HG03432 (cell line): ENCODE measurements at regions not wholly inside any gene's neighbourhood (a gene's known extent, or its start where the extent isn't known, plus 50 kb on each side); places are given as distances from the start of the nearest gene placed in this dataset.

Experiments used
- ATAC-seq: cut with Tn5 transposase; IDR thresholded peaks from one replicate; pipeline ENCODE4 v1.9.1; 2021; ENCODE audit warnings: mild to moderate bottlenecking, moderate library complexity; ENCODE audit not compliant: unreplicated experiment

- no peak for ATAC-seq
Measured at GRCh38 chr4:14280567-14280966, 653.0 kb upstream of the BOD1L1 start.

GRCh38 chr4:14284578-14284977 lies 657.1 kb upstream of the BOD1L1 start:
- no peak for ATAC-seq

GRCh38 chr4:14289708-14290107 lies 662.2 kb upstream of the BOD1L1 start:
- ATAC-seq, result no peak

GRCh38 chr4:14293582-14293981 lies 666.1 kb upstream of the BOD1L1 start:
- no peak for ATAC-seq

GRCh38 chr4:14294611-14295010 lies 667.1 kb upstream of the BOD1L1 start:
- ATAC-seq, result no peak

- ATAC-seq, result no peak
Measured at GRCh38 chr4:14299166-14299565, 671.6 kb upstream of the BOD1L1 start.

- no peak for ATAC-seq
Measured at GRCh38 chr4:14302021-14302420, 674.5 kb upstream of the BOD1L1 start.

- ATAC-seq, result no peak
Measured at GRCh38 chr4:14303856-14304255, 676.3 kb upstream of the BOD1L1 start.

- no peak for ATAC-seq
Measured at GRCh38 chr4:14308229-14308651, 680.7 kb upstream of the BOD1L1 start.

GRCh38 chr4:14309431-14309830 lies 681.9 kb upstream of the BOD1L1 start:
- ATAC-seq, result no peak

GRCh38 chr4:14313757-14314156 lies 686.2 kb upstream of the BOD1L1 start:
- ATAC-seq, result no peak

GRCh38 chr4:14315129-14315528 lies 687.2 kb upstream of the CPEB2 start:
- peak; percentile 46 for ATAC-seq

- no peak for ATAC-seq
Measured at GRCh38 chr4:14317351-14317750, 684.9 kb upstream of the CPEB2 start.

- no peak for ATAC-seq
Measured at GRCh38 chr4:14318671-14319070, 683.6 kb upstream of the CPEB2 start.

- no peak for ATAC-seq
Measured at GRCh38 chr4:14321723-14322122, 680.6 kb upstream of the CPEB2 start.

GRCh38 chr4:14323191-14323590 lies 679.1 kb upstream of the CPEB2 start:
- no peak for ATAC-seq

- ATAC-seq, result no peak
Measured at GRCh38 chr4:14329228-14329627, 673.1 kb upstream of the CPEB2 start.

- no peak for ATAC-seq
Measured at GRCh38 chr4:14333616-14334015, 668.7 kb upstream of the CPEB2 start.

GRCh38 chr4:14334166-14334565 lies 668.1 kb upstream of the CPEB2 start:
- ATAC-seq, result no peak

GRCh38 chr4:14335872-14336271 lies 666.4 kb upstream of the CPEB2 start:
- ATAC-seq, result no peak

GRCh38 chr4:14336656-14337055 lies 665.6 kb upstream of the CPEB2 start:
- no peak for ATAC-seq

- ATAC-seq, result no peak
Measured at GRCh38 chr4:14337892-14338584, 664.2 kb upstream of the CPEB2 start.

GRCh38 chr4:14338585-14339265 lies 663.6 kb upstream of the CPEB2 start:
- ATAC-seq, result no peak
